HG03097 (cell line): ENCODE measurements at regions not wholly inside any gene's neighbourhood (a gene's known extent, or its start where the extent isn't known, plus 50 kb on each side); places are given as distances from the start of the nearest gene placed in this dataset.
"Not testable (repeated sequence)": the region's sequence is repeated elsewhere in the genome, so short reads cannot be mapped to it uniquely, and the experiment has no call there.

Experiments
- ATAC-seq: cut with Tn5 transposase; IDR thresholded peaks from one replicate; pipeline ENCODE4 v1.9.1; 2021; ENCODE audit not compliant: unreplicated experiment, low FRiP score

DNA sequence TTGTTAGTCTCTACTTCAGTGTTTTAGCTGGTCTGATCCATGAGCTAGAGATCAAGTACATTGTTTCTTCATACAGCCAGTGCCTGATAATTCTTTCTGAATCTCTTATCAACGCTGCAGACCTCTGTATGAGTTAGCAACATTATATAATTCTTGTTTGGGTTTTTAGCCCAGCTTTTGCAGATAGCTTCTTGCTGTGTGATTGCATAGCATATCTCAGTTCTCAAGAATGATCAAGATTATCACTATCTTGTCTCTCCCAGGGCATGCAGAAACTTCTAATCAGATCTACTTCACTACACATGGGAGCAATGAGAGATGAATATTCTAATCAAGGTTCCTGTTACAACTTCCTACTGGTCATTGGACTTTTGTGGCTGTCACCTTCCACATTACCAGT is 158.3 kb downstream of the FAM174A start:
- no peak for ATAC-seq

DNA sequence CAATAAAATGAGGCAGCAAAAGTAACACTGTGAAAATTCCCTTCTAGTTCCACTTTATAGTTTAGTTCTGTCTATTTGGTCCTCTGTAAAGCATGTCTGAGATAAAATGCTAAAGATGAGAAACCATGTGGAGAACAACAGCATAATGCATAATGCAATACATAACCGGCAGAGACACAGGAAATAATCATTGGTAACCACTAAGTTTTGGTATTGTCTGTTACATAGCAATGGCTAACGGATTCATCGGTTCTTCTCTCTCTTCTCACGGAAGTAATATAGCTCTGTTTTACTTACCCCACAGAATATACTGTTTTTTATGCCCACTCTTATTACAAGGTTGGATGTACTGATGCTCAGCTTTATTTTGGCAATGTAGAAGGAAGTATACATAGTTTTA is 158.9 kb downstream of the FAM174A start:
- no peak for ATAC-seq

DNA sequence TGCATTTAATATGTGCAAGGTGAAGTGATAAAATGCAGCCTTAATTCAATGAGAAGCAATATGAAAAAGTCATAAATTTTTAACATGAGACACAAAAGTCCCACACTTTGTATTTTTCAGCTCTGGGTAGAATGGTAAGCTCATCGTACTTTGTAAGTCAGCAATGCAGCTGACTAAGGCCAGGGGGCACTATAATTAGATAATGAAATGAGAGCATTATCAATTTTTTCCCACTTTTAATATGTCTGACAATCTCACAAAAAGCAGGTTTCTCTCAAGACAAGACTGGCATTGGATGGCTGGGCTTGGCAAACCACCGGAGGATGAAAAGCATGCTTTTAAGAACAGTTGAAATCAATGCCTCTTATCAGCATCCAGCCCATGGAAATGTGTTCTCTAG is 162.8 kb downstream of the FAM174A start:
- no peak for ATAC-seq

DNA sequence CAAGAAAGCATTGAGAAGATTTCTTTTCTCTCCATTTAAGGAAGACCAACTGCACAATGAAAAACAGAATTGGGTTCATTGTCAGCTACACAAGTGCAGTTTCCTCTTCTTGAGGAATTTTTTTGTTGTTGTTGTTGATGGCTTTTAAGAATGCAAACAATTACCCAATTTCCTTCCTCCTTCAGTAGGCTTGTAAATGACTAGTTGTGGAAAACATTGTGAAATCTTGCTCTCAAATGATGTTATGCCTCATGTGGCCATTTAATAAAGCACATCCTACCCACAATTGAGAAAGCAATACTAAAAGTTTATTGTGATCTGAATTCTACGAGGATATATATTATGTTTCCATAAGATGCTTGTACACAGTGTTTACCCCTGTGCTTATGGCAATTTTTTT is 171.6 kb downstream of the FAM174A start:
- ATAC-seq: peak; percentile 54

DNA sequence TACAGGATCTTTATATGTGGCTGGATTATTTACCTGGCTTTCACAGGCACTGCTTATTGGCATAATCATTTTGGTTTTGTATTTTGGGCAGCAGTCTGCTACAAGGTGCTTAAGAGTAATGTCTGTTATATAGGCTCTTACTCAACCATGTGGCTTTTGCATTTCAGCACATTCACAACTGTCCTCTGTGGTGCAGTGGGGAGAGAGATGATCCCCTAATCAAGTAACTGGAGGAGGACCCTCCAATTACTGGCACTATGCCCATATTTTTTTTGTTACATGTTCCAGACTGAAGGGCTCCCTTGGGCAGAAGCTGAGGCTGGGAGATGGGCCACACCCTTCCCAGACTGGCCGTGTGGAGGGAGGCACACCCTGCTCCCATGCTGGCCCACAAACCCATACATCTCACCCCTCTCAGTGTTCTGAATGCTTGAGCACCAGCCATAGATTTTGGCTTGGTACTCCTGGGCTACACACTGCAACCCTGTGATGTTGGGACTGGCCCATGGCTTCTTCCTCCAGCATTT is 173.5 kb downstream of the FAM174A start:
- ATAC-seq: no peak

DNA sequence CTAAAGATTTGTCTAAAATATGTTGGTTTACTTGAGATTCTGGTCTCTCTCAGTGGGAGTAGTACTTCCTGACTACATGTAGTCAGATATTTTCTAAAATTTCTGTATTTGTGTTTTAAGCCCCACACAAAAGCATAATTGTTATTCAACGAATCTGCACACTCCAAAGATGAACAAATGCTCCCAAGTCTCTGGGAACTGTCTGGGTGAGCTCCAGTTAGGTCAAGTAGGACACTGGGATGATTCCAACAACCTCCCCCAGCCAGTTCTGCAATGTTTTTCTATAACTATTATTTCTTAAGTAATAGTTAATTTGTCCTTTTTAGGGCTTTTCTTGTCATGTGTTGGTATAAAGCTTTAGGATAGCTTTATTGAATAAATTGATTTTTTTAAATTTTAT is 174.6 kb downstream of the FAM174A start:
- no peak for ATAC-seq

DNA sequence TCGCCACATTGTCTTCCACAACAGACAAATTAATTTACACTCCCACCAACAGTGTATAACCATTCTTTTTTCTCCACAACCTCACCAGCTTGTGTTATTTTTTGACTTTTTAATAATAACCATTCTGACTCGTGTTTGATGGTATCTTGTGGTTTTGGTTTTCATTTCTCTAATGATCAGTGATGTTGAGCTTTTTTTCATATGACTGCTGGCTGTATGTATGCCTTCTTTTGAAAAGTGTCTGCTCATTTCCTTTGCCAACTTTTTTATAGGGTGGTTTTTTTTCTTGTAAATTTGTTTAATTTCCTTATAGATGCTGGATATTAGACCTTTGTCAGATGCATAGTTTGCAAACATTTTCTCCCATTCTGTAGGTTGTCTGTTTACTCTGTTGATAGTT is 179.6 kb downstream of the FAM174A start:
- not testable (repeated sequence) for ATAC-seq

DNA sequence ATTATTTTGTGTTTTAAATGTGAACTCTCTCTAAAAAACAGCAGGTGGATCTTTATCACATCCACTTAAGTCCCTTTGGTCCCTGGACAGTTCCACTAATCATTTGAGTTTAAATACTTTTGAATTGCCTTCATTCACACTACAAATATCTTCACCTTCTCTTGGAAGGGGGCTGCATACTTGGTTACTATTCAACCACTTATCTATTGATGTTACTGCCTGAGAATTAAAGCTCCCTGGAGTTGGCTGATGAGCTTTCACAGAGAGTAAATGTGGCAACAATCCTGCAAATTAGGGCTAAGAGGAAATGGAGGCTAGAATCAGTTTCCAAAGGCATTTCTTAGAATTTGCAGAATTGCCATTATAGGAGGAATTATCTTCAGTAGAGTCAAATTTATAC is 180.4 kb downstream of the ST8SIA4 start:
- no peak for ATAC-seq

DNA sequence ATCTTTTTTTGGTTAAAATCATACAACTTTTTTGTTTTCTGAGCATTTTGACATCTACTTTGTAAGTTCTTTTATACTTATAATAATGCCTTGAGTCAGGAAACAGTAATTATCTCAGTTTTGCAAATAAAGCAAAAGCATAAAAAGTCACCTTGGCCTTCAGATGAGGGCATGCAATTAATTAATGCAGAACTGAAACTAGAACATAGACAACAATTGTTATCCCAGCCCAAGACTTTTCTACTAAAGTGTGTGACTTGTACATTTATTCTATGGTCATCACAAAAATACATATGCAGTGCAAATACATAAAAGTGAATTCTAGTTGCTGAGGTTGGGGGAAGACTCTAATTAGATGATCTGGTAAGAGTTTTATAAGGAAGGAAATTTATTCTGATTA is 179.9 kb downstream of the ST8SIA4 start:
- ATAC-seq: no peak

DNA sequence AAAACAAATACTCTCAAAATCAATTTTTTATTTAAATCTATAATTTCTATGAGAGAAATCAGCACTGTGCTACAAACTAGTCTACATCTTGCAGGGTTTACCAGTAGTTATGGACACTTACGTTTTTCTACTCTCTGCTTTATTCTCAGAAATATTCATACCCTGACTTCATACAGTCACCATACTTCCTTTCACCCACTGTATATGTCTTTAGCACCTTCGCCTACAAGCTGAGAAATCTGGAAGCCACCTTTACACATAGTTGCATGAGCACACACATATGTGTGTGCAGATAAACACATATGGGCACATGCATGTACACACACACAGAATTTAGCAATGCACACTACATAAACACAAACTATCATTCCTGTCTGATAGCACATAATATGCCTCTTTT is 177.0 kb downstream of the ST8SIA4 start:
- no peak for ATAC-seq

DNA sequence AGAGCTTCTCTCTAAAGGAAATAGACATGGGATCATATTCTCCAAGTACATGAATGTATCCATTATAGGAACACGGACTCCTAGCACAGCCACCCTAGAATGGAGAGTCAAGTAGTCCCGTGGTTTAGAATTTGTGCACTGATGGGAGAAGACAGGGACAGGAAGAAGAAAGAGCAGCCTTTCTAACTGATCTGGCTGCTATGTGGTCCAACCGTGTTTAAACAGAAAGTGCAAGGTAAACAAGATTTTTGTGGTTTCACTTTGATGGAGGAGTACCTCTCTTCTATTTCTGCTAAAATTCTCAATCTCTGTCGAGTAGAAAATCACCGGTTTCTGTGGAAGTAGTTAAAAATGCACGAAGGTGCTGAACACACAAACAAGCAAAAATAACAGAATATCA is 171.3 kb downstream of the ST8SIA4 start:
- peak; percentile 95 for ATAC-seq

DNA sequence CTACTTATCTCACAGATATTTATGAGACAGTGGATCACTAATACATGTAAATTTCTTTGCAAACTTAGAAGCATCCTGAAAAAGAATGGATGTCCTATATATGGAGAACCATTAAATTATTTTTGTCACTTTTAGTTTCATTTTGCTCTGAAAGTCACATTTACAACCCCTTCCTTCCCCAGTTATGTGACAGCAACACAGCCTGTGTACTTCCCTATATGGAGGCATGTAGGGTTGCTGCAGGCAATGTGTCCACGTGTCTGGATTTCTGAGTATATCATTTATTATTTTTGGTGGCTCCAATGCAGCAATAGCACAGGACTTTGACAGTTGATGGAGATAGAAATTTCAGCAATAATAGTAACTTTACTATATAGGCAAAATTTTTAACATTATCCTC is 156.4 kb downstream of the ST8SIA4 start:
- ATAC-seq: peak; percentile 87

DNA sequence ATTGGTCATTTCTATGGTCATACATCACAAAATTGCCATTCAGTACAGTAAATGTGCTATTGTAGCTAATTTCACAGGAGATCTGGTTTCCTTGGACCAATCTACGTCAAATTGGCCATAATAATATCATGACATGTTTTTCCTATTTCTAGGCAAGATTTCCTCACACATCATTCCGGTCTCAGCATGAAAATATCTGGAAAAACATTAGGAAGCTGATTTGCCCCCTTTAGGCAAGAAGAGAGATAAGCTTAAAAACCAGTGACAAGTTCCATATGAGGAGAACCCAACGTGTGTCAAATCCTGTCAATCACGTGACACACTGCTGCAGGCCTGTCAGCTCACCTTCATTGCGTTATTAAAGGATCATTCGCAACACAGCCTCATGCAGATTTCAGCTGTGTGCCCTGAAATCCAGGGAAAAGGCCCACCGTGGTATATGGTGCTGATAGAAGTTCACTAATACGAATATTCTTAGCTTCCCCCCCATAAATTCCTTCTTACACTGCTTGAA is 153.3 kb downstream of the ST8SIA4 start:
- no peak for ATAC-seq

DNA sequence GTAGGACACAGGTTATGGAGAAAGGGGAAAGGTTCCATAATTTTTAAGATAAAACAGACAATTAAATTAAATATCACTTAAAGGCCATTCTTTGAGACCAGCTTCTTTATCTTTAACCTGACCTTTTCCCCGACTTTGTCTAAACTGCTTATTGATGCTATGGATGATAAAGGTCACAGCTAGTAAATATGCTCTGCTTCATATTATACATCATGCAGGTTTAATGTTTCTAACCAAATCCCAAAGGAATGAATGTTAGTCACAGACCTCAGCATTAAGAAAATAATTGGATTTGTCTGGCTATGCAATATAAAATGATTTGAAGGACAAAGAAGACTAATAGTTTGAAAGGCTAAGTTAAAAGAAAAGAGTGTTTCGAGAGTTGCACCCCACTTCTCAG is 147.6 kb downstream of the ST8SIA4 start:
- ATAC-seq: no peak
